ENCODE measurements at regions not wholly inside any gene's neighbourhood (a gene's known extent, or its start where the extent isn't known, plus 50 kb on each side); places are given as distances from the start of the nearest gene placed in this dataset.

- peak in 1 of 3 donors; percentile 51 for DNase-seq
- Histone ChIP-seq H3K27ac (peak overlapping the region in 1 of 4 donors; percentile 58), H3K4me3 (no peak overlapping the region), H3K4me1 (peaks cover 0 to 11% (median 0%) of the 10 kb centered on the region in 4 donors), H3K9me3 (no peaks in the 10 kb centered on the region), H3K27me3 (no peaks in the 10 kb centered on the region), H3K36me3 (no peaks in the 10 kb centered on the region)
- TF ChIP-seq POLR2A (IDR thresholded peaks at IDR 0.05) = no peak
- TF ChIP-seq CTCF (IDR thresholded peaks at IDR 0.05) = peak in 1 of 6 experiments; percentile 15
These were observed 217.6 kb upstream of the PIK3R1 start for GRCh38 chr5:67997892-67998457.

- no peak for TF ChIP-seq CTCF (IDR thresholded peaks at IDR 0.05)
- TF ChIP-seq POLR2A (IDR thresholded peaks at IDR 0.05) = no peak
- Histone ChIP-seq H3K4me1 (peaks cover 0 to 16% (median 0%) of the 10 kb centered on the region in 4 donors), H3K36me3 (no peaks in the 10 kb centered on the region)
These were observed 218.4 kb upstream of the PIK3R1 start for GRCh38 chr5:67997148-67997547.

GRCh38 chr5:67996596-67996995, 219.0 kb upstream of the PIK3R1 start:
- Histone ChIP-seq H3K9me3 (no peaks in the 10 kb centered on the region), H3K4me1 (peaks cover 0 to 16% (median 0%) of the 10 kb centered on the region in 4 donors), H3K27ac (no peak overlapping the region), H3K36me3 (no peaks in the 10 kb centered on the region), H3K4me3 (no peak overlapping the region), H3K27me3 (no peaks in the 10 kb centered on the region)
- TF ChIP-seq POLR2A (IDR thresholded peaks at IDR 0.05) (no peak), CTCF (IDR thresholded peaks at IDR 0.05) (no peak)
- no peak for DNase-seq

More at GRCh38 chr5:67997148-67997547, 218.4 kb upstream of the PIK3R1 start:
- no peak overlapping the region for H3K27ac ChIP-seq
- DNase-seq = no peak
- H3K4me3 ChIP-seq = no peak overlapping the region
- no peaks in the 10 kb centered on the region for H3K9me3 ChIP-seq
- no peaks in the 10 kb centered on the region for H3K27me3 ChIP-seq

- Histone ChIP-seq H3K27me3 (no peaks in the 10 kb centered on the region), H3K4me3 (no peak overlapping the region), H3K9me3 (no peaks in the 10 kb centered on the region), H3K27ac (no peak overlapping the region), H3K36me3 (no peaks in the 10 kb centered on the region), H3K4me1 (peaks cover 0 to 14% (median 0%) of the 10 kb centered on the region in 4 donors)
- no peak for TF ChIP-seq POLR2A (IDR thresholded peaks at IDR 0.05)
- TF ChIP-seq CTCF (IDR thresholded peaks at IDR 0.05) = no peak
- no peak for DNase-seq
These were observed 222.6 kb upstream of the PIK3R1 start for GRCh38 chr5:67992923-67993322.

GRCh38 chr5:67989456-67989855, 226.1 kb upstream of the PIK3R1 start:
- TF ChIP-seq POLR2A (IDR thresholded peaks at IDR 0.05) (no peak), CTCF (IDR thresholded peaks at IDR 0.05) (peak in 1 of 6 experiments; percentile 11)
- H3K36me3 ChIP-seq = no peaks in the 10 kb centered on the region
- no peaks in the 10 kb centered on the region for H3K9me3 ChIP-seq
- no peaks in the 10 kb centered on the region for H3K27me3 ChIP-seq
- no peak overlapping the region for H3K27ac ChIP-seq
- no peak overlapping the region for H3K4me3 ChIP-seq
- H3K4me1 ChIP-seq = peaks cover 0 to 5% (median 0%) of the 10 kb centered on the region in 4 donors
- DNase-seq = no peak

Data from Peyer's patch (tissue), 4 donors.